ENCODE measurements at regions not wholly inside any gene's neighbourhood (a gene's known extent, or its start where the extent isn't known, plus 50 kb on each side); places are given as distances from the start of the nearest gene placed in this dataset.

- TF ChIP-seq, protein P1, sequence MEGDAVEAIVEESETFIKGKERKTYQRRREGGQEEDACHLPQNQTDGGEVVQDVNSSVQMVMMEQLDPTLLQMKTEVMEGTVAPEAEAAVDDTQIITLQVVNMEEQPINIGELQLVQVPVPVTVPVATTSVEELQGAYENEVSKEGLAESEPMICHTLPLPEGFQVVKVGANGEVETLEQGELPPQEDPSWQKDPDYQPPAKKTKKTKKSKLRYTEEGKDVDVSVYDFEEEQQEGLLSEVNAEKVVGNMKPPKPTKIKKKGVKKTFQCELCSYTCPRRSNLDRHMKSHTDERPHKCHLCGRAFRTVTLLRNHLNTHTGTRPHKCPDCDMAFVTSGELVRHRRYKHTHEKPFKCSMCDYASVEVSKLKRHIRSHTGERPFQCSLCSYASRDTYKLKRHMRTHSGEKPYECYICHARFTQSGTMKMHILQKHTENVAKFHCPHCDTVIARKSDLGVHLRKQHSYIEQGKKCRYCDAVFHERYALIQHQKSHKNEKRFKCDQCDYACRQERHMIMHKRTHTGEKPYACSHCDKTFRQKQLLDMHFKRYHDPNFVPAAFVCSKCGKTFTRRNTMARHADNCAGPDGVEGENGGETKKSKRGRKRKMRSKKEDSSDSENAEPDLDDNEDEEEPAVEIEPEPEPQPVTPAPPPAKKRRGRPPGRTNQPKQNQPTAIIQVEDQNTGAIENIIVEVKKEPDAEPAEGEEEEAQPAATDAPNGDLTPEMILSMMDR (IDR thresholded peaks at IDR 0.05; ENCODE audit: low read depth, low read length, missing control alignments) = no peak
- H3K4me3 ChIP-seq (replicated peaks; ENCODE audit: low read depth, low read length) = no peak overlapping the region
- no peak for DNase-seq (ENCODE audit: extremely low read depth, low read depth)
These were observed 315.0 kb upstream of the MEOX2 start for GRCh38 chr7:16001477-16001876.

GRCh38 chr7:15998617-15999016 lies 312.1 kb upstream of the MEOX2 start:
- H3K4me3 ChIP-seq (replicated peaks; ENCODE audit: low read depth, low read length) = no peak overlapping the region
- DNase-seq (ENCODE audit: extremely low read depth, low read depth) = no peak
- TF ChIP-seq, protein P1 (IDR thresholded peaks at IDR 0.05; ENCODE audit: low read depth, low read length, missing control alignments) = no peak

- TF ChIP-seq, protein P1 (IDR thresholded peaks at IDR 0.05; ENCODE audit: low read depth, low read length, missing control alignments) = no peak
These were observed 308.5 kb upstream of the MEOX2 start for GRCh38 chr7:15995027-15995426.

GRCh38 chr7:15989194-15989593 lies 302.7 kb upstream of the MEOX2 start:
- no peak overlapping the region for H3K4me3 ChIP-seq (replicated peaks; ENCODE audit: low read depth, low read length)
- no peak for DNase-seq (ENCODE audit: extremely low read depth, low read depth)
- TF ChIP-seq, protein P1 (IDR thresholded peaks at IDR 0.05; ENCODE audit: low read depth, low read length, missing control alignments) = no peak

More at GRCh38 chr7:15995027-15995426, 308.5 kb upstream of the MEOX2 start:
- no peak for DNase-seq (ENCODE audit: extremely low read depth, low read depth)
- H3K4me3 ChIP-seq (replicated peaks; ENCODE audit: low read depth, low read length) = no peak overlapping the region

- no peak overlapping the region for H3K4me3 ChIP-seq (replicated peaks; ENCODE audit: low read depth, low read length)
- TF ChIP-seq, protein P1 (IDR thresholded peaks at IDR 0.05; ENCODE audit: low read depth, low read length, missing control alignments) = no peak
- no peak for DNase-seq (ENCODE audit: extremely low read depth, low read depth)
These were observed 299.3 kb upstream of the MEOX2 start for GRCh38 chr7:15985587-15986384.

- no peak for DNase-seq (ENCODE audit: extremely low read depth, low read depth)
- TF ChIP-seq, protein P1 (IDR thresholded peaks at IDR 0.05; ENCODE audit: low read depth, low read length, missing control alignments) = no peak
- no peak overlapping the region for H3K4me3 ChIP-seq (replicated peaks; ENCODE audit: low read depth, low read length)
These were observed 291.2 kb upstream of the MEOX2 start for GRCh38 chr7:15977663-15978062.

Data from HFF-Myc (cell line).